Embryonic facial prominence (tissue), 1 donor: ENCODE measurements at regions not wholly inside any gene's neighbourhood (a gene's known extent, or its start where the extent isn't known, plus 50 kb on each side); places are given as distances from the start of the nearest gene placed in this dataset.
"Not testable (repeated sequence)": the region's sequence is repeated elsewhere in the genome, so short reads cannot be mapped to it uniquely, and the experiment has no call there.

ENCODE experiments used
- DNase-seq: peaks from one replicate; pipeline ENCODE4 v3.0.0-alpha.2; 2016; ENCODE audit errors: extremely low spot score

DNA sequence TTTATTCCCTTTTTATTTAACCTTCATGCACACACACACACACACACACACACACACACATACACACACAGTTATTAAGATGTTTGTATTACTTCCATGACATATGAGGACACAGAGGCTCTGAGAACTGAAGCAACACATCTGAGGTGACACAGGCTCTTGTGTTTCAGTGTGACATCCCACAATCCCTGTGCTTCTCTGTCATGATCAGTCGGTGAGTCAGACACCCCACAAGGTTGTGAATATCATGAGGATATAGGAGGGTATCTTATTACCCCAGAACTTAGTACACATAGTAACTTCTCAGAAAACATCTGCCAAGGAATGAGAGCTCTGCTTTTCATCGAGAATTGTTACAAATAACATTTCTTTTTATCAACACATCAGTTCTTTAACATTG, 459.3 kb downstream of the PLPP3 start:
- no peak for DNase-seq

DNA sequence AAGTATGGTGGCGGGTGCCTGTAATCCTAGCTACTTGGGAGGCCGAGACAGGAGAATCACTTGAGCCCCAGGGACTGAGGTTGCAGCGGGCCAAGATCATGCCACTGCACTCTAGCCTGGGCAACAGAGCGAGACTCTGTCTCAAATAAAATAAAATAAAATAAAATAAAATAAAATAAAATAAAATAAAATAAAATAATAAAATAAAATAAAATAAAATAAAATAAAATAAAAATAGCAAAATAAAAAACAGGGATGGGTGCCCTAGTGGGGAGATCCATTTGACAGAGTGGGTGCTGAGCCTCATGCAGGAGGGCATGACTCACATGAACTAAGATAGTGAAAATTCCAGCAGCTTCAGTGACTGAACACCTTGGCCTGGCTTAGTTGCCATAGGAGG, 460.7 kb downstream of the PLPP3 start:
- not testable (repeated sequence) for DNase-seq

GRCh38 chr1:56115701-56116100, 463.7 kb downstream of the PLPP3 start:
- DNase-seq, result no peak

GRCh38 chr1:56113679-56114078, 465.7 kb downstream of the PLPP3 start:
- no peak for DNase-seq

GRCh38 chr1:56107275-56107638, 472.1 kb downstream of the PLPP3 start:
- no peak for DNase-seq

DNA sequence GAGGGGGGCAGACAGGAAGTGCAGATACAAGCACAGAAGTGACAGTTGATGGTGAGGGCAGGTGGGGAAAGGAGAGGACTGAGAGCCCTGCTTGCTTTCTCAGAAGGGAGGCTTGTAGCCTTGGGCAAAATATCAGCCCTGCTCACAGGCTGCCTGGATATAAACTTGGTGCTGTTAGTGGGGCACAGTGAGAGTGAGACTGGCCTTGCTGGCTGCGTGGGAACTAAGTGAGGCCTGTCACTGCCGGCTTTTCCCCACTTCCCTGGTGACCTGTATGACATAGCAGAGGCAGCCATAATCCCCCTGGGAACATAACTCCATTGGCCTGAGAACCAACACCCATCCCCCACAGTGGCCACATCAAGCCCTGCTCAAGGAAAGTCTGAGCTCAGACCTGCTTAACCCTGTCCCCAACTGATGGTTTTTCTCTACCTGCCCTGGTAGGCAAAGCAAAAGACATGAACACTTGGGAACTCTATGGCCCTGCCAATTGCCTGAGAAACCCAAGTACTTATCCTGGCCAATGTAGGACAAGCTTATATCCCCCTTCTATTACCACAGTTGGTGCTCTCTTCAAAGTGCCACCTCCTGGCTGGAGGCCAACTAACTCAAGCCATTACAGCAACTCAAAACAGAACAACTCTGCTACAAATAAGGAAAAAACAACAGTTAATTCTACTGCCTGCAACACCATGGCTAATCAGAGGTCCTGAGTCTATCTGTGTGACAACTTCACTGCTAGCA, 472.7 kb downstream of the PLPP3 start:
- DNase-seq, result no peak

DNA sequence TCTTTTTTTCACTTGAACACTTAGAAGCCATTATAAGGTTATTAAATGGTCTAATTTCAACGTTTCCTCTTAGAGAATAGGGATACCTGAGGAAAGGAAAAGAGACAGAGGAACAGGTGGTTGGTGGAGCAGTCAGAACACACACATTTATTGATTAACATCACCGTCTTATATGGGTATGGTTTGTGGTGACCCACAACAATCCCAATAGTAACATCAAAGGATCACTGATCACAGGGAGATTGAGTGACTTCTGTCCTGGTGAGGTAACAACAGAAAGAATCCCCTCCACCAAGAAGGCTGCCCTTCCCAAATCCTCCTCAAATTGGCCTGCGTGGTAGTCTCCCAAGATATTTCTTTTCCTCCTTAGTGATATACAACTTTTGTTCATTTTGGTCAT, 474.0 kb downstream of the PLPP3 start:
- DNase-seq, result no peak

GRCh38 chr1:56099766-56100265, 479.5 kb downstream of the PLPP3 start:
- no peak for DNase-seq

GRCh38 chr1:56098946-56099345, 480.4 kb downstream of the PLPP3 start:
- no peak for DNase-seq

DNA sequence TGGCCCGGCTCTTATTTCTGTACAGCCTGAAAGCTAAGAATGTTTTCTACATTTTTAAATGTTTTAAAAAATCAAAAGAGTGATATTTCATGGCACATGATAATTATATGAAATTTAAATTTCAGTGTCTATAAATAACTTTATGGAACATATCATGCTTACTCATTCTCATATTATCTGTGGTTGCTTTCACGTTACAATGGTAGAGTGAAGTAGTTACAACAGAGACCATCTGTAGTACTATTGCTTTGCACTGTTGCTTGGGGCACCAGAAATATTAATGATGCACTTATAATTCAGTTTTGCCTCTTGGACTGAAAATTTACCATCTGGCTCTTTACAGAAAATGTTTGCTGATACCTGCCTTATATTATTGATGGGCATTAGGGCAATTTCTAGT, 481.6 kb downstream of the PLPP3 start:
- DNase-seq, result no peak

DNA sequence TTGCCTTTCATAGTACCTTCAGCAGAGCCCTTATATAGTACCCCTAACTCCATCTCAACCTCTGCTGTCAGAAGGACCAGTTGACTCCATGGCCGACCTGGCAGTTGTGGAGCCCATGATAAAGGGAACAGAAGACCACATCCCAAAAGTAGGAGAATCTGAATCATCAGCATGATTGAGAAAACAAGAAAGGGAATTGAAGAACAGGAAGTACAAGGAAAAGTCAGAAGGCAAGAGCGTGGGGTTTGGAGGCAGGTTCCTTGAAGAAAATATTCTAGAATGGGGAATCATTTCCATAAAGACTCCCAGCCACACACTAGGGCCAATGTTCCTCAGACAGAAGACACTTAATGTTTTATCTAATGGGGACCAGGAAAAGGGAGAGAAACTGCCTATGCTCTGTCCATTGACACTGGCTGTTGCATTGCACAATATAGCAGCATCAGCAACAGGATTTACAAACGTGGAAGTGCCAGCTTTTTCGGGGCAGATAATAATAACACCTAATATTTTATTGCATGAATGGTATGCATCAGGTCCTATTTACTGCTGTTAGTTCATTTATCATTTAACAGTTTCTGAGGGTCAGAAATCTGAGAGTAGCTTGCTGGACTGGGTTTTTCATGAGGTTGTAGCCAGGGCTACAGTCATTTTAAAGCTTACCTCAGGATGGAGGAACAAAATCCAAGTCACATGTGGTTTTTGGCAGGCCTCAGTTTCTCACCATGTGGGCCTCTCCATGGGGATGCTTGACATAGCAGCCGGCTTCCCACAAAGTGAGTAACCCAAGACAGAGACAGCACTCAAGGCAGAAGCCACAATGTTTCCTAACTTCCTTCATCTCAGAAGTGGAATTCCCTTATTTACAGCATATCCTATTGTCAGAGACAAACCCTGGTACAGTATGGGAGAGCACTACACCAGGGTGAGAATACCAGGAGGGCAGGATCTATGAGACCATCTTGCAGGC, 483.4 kb downstream of the PLPP3 start:
- no peak for DNase-seq

DNA sequence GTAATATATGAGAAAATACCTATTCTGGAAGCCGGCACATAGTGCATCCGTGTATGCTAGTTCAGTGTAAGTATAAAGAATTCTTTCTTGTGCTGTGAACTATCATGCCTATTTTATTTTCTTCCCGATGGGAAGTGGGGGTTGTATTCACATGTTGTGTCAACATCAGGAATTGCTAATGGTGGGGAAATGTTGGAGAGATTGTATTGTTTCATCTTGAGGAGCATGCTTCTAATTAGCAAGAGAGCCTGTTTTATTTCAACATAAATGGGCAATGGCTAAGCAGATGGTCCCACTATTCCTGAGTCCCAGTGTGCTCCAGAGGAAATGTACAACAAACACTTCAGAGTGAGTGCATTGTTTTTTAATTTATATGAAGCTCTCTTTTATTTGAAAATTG, 485.2 kb downstream of the PLPP3 start:
- DNase-seq, result no peak

DNA sequence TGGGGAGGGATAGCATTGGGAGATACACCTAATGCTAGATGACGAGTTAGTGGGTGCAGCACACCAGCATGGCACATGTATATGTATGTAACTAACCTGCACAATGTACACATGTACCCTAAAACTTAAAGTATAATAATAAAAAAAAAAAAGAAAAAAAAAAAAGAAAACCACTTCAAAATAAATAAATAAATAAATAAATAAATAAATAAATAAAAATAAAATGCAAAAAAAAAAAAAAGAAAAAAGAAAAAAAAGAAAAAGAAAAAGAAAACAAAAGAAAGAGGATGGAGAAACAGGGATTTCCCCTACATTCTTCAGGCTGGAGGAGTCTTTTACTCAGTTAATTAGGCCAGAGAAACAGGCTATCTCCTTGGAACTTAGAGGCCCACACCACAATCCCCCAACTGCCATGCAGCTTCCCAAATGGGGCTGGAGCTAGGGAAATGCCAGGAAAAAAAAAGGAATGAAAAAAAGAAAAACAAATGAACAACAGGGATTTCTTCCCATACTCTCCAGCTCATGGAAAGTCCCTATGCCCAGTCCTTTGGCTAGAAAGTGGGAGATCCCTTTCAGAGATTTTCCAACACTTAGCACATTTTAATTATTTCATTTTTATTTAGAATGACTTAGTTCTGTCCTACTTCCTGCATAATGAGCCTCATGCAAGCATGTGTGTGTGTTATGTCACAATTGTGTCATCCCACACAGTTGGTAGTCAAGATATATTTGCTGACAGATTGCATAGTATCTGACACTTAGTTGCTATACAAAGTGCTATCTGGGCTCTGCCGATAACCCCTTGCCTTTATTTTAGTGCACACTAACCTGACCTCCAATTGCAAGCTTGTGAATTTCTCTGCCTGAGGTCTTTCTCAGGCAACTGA, 486.4 kb downstream of the PLPP3 start:
- no peak for DNase-seq

- DNase-seq, result not testable (repeated sequence)
Observed at GRCh38 chr1:56089826-56090225, 489.5 kb downstream of the PLPP3 start.

GRCh38 chr1:56084246-56084645, 495.1 kb downstream of the PLPP3 start:
- no peak for DNase-seq

DNA sequence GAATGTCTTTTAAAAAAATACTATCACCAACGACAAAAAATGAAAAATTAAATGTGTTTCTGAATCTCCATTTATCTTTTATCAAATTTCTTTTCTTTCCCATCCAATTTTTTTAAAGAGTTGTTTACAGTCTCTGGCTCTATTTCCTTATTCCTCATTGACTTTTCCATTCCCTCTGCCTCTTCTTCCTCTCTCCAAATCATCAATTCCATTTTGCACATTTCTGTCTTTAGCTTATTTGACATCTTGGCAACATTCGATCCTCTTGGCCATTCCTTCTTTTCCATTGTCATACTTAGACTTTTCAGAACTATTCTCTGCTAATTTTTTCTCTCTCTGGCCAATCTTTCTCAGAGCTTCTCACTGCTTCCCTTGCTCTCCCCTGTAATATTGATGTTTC, 497.6 kb downstream of the PLPP3 start:
- DNase-seq, result no peak

GRCh38 chr1:56081173-56081572, 498.2 kb downstream of the PLPP3 start:
- no peak for DNase-seq

- no peak for DNase-seq
Observed at GRCh38 chr1:56080123-56080522, 499.2 kb downstream of the PLPP3 start.

GRCh38 chr1:56079391-56079790, 500.0 kb downstream of the PLPP3 start:
- DNase-seq, result no peak

- no peak for DNase-seq
Observed at GRCh38 chr1:56077206-56077605, 502.2 kb downstream of the PLPP3 start.

- DNase-seq, result no peak
Observed at GRCh38 chr1:56074007-56074651, 505.2 kb downstream of the PLPP3 start.
